Osteocyte (in vitro differentiated cells): ENCODE measurements at regions not wholly inside any gene's neighbourhood (a gene's known extent, or its start where the extent isn't known, plus 50 kb on each side); places are given as distances from the start of the nearest gene placed in this dataset.

Experiments used
- DNase-seq: peaks from one replicate; pipeline ENCODE4 v3.0.0; 2021; ENCODE audit warnings: mixed read lengths; ENCODE audit not compliant: unreplicated experiment; ENCODE audit errors: extremely low spot score
- H3K27ac Mint-ChIP-seq: one replicate; pipeline ENCODE4 v1.8.0; 2021; ENCODE audit warnings: mild to moderate bottlenecking, mixed read lengths; ENCODE audit not compliant: unreplicated experiment
- H3K27me3 Mint-ChIP-seq: one replicate; pipeline ENCODE4 v1.8.0; 2021; ENCODE audit warnings: mixed read lengths; ENCODE audit not compliant: unreplicated experiment
- H3K36me3 Mint-ChIP-seq: one replicate; pipeline ENCODE4 v1.8.0; 2021; ENCODE audit warnings: mixed read lengths; ENCODE audit not compliant: unreplicated experiment
- H3K4me1 Mint-ChIP-seq: one replicate; pipeline ENCODE4 v1.8.0; 2021; ENCODE audit warnings: mixed read lengths; ENCODE audit not compliant: unreplicated experiment
- H3K4me3 Mint-ChIP-seq: one replicate; pipeline ENCODE4 v1.8.0; 2021; ENCODE audit warnings: mild to moderate bottlenecking, moderate library complexity, mixed read lengths; ENCODE audit not compliant: unreplicated experiment
- H3K9me3 Mint-ChIP-seq: one replicate; pipeline ENCODE4 v1.8.0; 2021; ENCODE audit warnings: mixed read lengths; ENCODE audit not compliant: unreplicated experiment
- CTCF ChIP-seq: fragments of 200-600 bp; sonication (generic); IDR thresholded peaks from 2 replicates; pipeline ENCODE4 v1.5.0; 2021; ENCODE audit warnings: antibody characterized with exemption, mild to moderate bottlenecking, moderate library complexity

GRCh38 chr16:65745201-65745708, 621.2 kb upstream of the CDH5 start:
- no peak overlapping the region for H3K4me3 Mint-ChIP-seq
- H3K9me3 Mint-ChIP-seq = no peaks in the 10 kb centered on the region
- no peak for DNase-seq
- TF ChIP-seq CTCF = no peak
- H3K27me3 Mint-ChIP-seq = peaks cover 14% of the 10 kb centered on the region
- H3K4me1 Mint-ChIP-seq = no peaks in the 10 kb centered on the region
- no peak overlapping the region for H3K27ac Mint-ChIP-seq
- H3K36me3 Mint-ChIP-seq = no peaks in the 10 kb centered on the region

GRCh38 chr16:65744401-65744800, 622.1 kb upstream of the CDH5 start:
- H3K9me3 Mint-ChIP-seq = no peaks in the 10 kb centered on the region
- H3K27ac Mint-ChIP-seq = no peak overlapping the region
- H3K4me1 Mint-ChIP-seq = no peaks in the 10 kb centered on the region
- no peak for TF ChIP-seq CTCF
- H3K27me3 Mint-ChIP-seq = peaks cover 9% of the 10 kb centered on the region
- DNase-seq = no peak
- H3K36me3 Mint-ChIP-seq = no peaks in the 10 kb centered on the region
- no peak overlapping the region for H3K4me3 Mint-ChIP-seq

- Mint-ChIP-seq H3K4me1 (no peaks in the 10 kb centered on the region), H3K27me3 (peaks cover 4% of the 10 kb centered on the region), H3K9me3 (no peaks in the 10 kb centered on the region), H3K36me3 (no peaks in the 10 kb centered on the region), H3K27ac (no peak overlapping the region), H3K4me3 (no peak overlapping the region)
- no peak for TF ChIP-seq CTCF
- DNase-seq = no peak
These were observed 621.7 kb upstream of the CDH11 start for GRCh38 chr16:65743558-65743957.

GRCh38 chr16:65740711-65741110, 618.8 kb upstream of the CDH11 start:
- no peak for DNase-seq
- TF ChIP-seq CTCF = no peak
- Mint-ChIP-seq H3K9me3 (no peaks in the 10 kb centered on the region), H3K4me1 (no peaks in the 10 kb centered on the region), H3K36me3 (no peaks in the 10 kb centered on the region), H3K27me3 (peaks cover 4% of the 10 kb centered on the region), H3K27ac (no peak overlapping the region), H3K4me3 (no peak overlapping the region)

- no peak overlapping the region for H3K27ac Mint-ChIP-seq
- no peak overlapping the region for H3K4me3 Mint-ChIP-seq
- H3K4me1 Mint-ChIP-seq = no peaks in the 10 kb centered on the region
- peaks cover 4% of the 10 kb centered on the region for H3K27me3 Mint-ChIP-seq
- no peak for DNase-seq
- H3K36me3 Mint-ChIP-seq = no peaks in the 10 kb centered on the region
- no peak for TF ChIP-seq CTCF
- no peaks in the 10 kb centered on the region for H3K9me3 Mint-ChIP-seq
These were observed 617.7 kb upstream of the CDH11 start for GRCh38 chr16:65739518-65739917.
